ENCODE measurements at regions not wholly inside any gene's neighbourhood (a gene's known extent, or its start where the extent isn't known, plus 50 kb on each side); places are given as distances from the start of the nearest gene placed in this dataset.

- no peaks in the 10 kb centered on the region for H3K9me3 ChIP-seq (ENCODE audit: severe bottlenecking)
- no peaks in the 10 kb centered on the region for H3K36me3 ChIP-seq (ENCODE audit: low read depth)
- no peak overlapping the region for H3K27ac ChIP-seq (ENCODE audit: poor library complexity, severe bottlenecking)
- peaks cover 3% of the 10 kb centered on the region for H3K27me3 ChIP-seq (ENCODE audit: insufficient read depth, poor library complexity, severe bottlenecking)
- no peak for DNase-seq (ENCODE audit: low spot score)
- no peak for TF ChIP-seq CTCF (IDR thresholded peaks at IDR 0.05; ENCODE audit: poor library complexity, severe bottlenecking)
- H3K4me1 ChIP-seq (ENCODE audit: insufficient read depth, poor library complexity, severe bottlenecking) = no peaks in the 10 kb centered on the region
- ATAC-seq (ENCODE audit: low read depth) = no peak
- H3K4me3 ChIP-seq (ENCODE audit: severe bottlenecking) = no peak overlapping the region
Observed at GRCh38 chr12:59887178-59887577, 291.3 kb downstream of the SLC16A7 start.

GRCh38 chr12:59890896-59891579, 295.2 kb downstream of the SLC16A7 start:
- Histone ChIP-seq H3K27me3 (ENCODE audit: insufficient read depth, poor library complexity, severe bottlenecking) (no peaks in the 10 kb centered on the region), H3K4me3 (ENCODE audit: severe bottlenecking) (no peak overlapping the region), H3K9me3 (ENCODE audit: severe bottlenecking) (no peaks in the 10 kb centered on the region), H3K4me1 (ENCODE audit: insufficient read depth, poor library complexity, severe bottlenecking) (no peaks in the 10 kb centered on the region), H3K36me3 (ENCODE audit: low read depth) (no peaks in the 10 kb centered on the region), H3K27ac (ENCODE audit: poor library complexity, severe bottlenecking) (no peak overlapping the region)
- no peak for TF ChIP-seq CTCF (IDR thresholded peaks at IDR 0.05; ENCODE audit: poor library complexity, severe bottlenecking)
- DNase-seq (ENCODE audit: low spot score) (no peak), ATAC-seq (ENCODE audit: low read depth) (no peak)

- no peak for TF ChIP-seq CTCF (IDR thresholded peaks at IDR 0.05; ENCODE audit: poor library complexity, severe bottlenecking)
- no peak overlapping the region for H3K27ac ChIP-seq (ENCODE audit: poor library complexity, severe bottlenecking)
- H3K36me3 ChIP-seq (ENCODE audit: low read depth) = no peaks in the 10 kb centered on the region
- no peaks in the 10 kb centered on the region for H3K4me1 ChIP-seq (ENCODE audit: insufficient read depth, poor library complexity, severe bottlenecking)
- DNase-seq (ENCODE audit: low spot score) (no peak), ATAC-seq (ENCODE audit: low read depth) (no peak)
- H3K4me3 ChIP-seq (ENCODE audit: severe bottlenecking) = no peak overlapping the region
- H3K27me3 ChIP-seq (ENCODE audit: insufficient read depth, poor library complexity, severe bottlenecking) = no peaks in the 10 kb centered on the region
- no peaks in the 10 kb centered on the region for H3K9me3 ChIP-seq (ENCODE audit: severe bottlenecking)
Observed at GRCh38 chr12:59895166-59895775, 299.4 kb downstream of the SLC16A7 start.

DNA sequence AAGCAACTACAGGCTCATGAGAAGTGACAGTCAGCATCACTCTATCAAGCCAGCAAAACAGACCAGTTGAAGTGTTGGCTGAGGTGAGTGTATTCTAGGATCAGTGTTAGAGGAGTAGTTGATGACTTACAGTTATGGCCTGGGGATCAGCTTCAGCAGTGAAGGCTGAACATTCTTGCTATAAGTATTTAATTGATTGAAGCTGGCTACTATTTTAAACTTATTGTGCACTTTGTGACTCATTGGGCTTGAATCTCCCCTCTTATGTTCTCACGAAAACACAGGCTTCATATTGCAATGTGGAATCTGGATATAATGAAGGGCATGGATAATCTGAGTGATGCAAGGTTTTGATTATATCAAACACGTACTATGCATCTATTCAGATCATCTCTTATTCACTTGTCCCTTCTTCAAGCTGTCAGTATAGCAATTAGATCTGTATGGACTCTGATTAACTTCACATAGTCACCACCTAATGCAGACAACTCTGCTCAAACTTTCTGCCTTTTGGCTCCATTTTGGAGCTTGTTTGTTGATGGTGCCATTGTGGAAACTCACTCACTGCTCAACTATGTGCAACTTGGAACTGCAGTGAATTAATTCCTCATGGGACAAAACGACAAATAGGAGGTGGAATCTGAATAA, 309.2 kb downstream of the SLC16A7 start:
- H3K4me3 ChIP-seq (ENCODE audit: severe bottlenecking) = no peak overlapping the region
- DNase-seq (ENCODE audit: low spot score) (no peak), ATAC-seq (ENCODE audit: low read depth) (no peak)
- no peaks in the 10 kb centered on the region for H3K4me1 ChIP-seq (ENCODE audit: insufficient read depth, poor library complexity, severe bottlenecking)
- H3K27me3 ChIP-seq (ENCODE audit: insufficient read depth, poor library complexity, severe bottlenecking) = no peaks in the 10 kb centered on the region
- no peak overlapping the region for H3K27ac ChIP-seq (ENCODE audit: poor library complexity, severe bottlenecking)
- TF ChIP-seq CTCF (IDR thresholded peaks at IDR 0.05; ENCODE audit: poor library complexity, severe bottlenecking) = no peak
- H3K9me3 ChIP-seq (ENCODE audit: severe bottlenecking) = no peaks in the 10 kb centered on the region
- no peaks in the 10 kb centered on the region for H3K36me3 ChIP-seq (ENCODE audit: low read depth)

DNA sequence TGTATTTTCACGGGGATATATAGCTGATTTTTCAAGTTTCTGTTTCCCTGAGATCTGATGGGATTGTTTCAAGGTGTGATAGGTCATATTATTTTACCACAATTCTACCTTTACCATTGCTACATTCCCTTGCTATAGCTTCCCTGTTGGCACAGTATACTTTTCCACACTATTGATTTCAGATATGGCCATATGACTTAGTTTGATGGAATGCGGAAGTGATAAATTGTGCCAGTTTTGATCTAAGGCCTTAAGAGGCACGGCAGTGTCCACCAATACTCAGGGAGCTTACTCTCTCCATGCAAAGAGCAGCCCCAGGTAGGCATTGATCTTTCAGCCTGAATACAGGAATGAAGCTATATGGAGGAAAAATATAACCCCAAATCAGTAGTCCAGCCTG, 315.7 kb downstream of the SLC16A7 start:
- ATAC-seq (ENCODE audit: low read depth) (no peak), DNase-seq (ENCODE audit: low spot score) (no peak)
- no peak overlapping the region for H3K4me3 ChIP-seq (ENCODE audit: severe bottlenecking)
- no peaks in the 10 kb centered on the region for H3K9me3 ChIP-seq (ENCODE audit: severe bottlenecking)
- H3K4me1 ChIP-seq (ENCODE audit: insufficient read depth, poor library complexity, severe bottlenecking) = no peaks in the 10 kb centered on the region
- no peak overlapping the region for H3K27ac ChIP-seq (ENCODE audit: poor library complexity, severe bottlenecking)
- TF ChIP-seq CTCF (IDR thresholded peaks at IDR 0.05; ENCODE audit: poor library complexity, severe bottlenecking) = no peak
- H3K27me3 ChIP-seq (ENCODE audit: insufficient read depth, poor library complexity, severe bottlenecking) = no peaks in the 10 kb centered on the region
- no peaks in the 10 kb centered on the region for H3K36me3 ChIP-seq (ENCODE audit: low read depth)

Data from RWPE2 (cell line).